AG10803 (cell line): ENCODE measurements at regions not wholly inside any gene's neighbourhood (a gene's known extent, or its start where the extent isn't known, plus 50 kb on each side); places are given as distances from the start of the nearest gene placed in this dataset.

Experiments
- DNase-seq: peaks from one replicate; pipeline ENCODE4 v3.0.0; 2010; ENCODE audit warnings: low read depth
- H3K4me3 ChIP-seq: 2 replicates; pipeline ENCODE4 v1.5.1; 2011; ENCODE audit warnings: mild to moderate bottlenecking, low read length, control low read depth
- TF ChIP-seq, protein P1 (sequence below): conservative IDR thresholded peaks from 2 replicates; pipeline ENCODE4 v1.5.1; 2011; ENCODE audit warnings: mild to moderate bottlenecking, low read length, control low read depth, inconsistent platforms

DNA sequence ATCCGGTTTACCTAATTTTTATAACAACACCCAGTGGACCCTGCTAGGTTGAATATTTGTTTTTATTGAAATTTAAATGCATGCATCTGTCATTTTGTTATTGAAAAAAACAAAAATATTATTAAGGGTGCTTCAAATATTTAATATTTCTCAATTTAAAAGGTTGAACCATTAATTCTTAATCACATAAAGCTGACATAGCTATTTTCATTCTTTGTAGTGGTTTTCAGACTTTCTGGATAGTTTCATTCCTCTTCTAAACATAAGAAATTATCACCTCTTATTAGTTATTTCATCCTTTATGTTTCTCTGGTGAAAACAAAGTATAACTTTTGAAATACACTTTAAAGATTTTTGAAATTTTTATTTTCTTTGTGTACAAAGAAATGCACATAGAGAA lies 369.9 kb upstream of the PLSCR5 start:
- DNase-seq, result no peak
- TF ChIP-seq, protein P1, sequence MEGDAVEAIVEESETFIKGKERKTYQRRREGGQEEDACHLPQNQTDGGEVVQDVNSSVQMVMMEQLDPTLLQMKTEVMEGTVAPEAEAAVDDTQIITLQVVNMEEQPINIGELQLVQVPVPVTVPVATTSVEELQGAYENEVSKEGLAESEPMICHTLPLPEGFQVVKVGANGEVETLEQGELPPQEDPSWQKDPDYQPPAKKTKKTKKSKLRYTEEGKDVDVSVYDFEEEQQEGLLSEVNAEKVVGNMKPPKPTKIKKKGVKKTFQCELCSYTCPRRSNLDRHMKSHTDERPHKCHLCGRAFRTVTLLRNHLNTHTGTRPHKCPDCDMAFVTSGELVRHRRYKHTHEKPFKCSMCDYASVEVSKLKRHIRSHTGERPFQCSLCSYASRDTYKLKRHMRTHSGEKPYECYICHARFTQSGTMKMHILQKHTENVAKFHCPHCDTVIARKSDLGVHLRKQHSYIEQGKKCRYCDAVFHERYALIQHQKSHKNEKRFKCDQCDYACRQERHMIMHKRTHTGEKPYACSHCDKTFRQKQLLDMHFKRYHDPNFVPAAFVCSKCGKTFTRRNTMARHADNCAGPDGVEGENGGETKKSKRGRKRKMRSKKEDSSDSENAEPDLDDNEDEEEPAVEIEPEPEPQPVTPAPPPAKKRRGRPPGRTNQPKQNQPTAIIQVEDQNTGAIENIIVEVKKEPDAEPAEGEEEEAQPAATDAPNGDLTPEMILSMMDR, result no peak
- no peak overlapping the region for H3K4me3 ChIP-seq

DNA sequence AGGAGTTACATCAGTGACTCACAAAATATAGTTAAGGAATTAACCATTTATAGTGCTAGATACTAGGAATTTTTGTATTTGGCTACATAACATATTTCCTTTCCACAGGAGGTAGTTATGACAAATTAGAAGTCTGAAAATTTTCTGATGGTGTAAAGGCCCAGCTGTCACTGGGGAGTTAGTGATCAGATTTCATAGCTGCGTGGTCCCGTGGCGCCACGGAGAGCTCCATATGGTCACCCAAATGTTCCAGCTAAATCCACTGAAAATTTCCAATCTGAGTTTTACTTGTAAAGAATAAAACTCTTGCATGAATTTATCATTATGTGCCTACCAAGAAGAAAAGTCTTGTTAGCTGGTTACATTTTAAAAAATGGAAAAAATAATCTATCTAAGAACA lies 368.9 kb upstream of the PLSCR5 start:
- TF ChIP-seq, protein P1, result no peak
- no peak for DNase-seq
- H3K4me3 ChIP-seq, result no peak overlapping the region

DNA sequence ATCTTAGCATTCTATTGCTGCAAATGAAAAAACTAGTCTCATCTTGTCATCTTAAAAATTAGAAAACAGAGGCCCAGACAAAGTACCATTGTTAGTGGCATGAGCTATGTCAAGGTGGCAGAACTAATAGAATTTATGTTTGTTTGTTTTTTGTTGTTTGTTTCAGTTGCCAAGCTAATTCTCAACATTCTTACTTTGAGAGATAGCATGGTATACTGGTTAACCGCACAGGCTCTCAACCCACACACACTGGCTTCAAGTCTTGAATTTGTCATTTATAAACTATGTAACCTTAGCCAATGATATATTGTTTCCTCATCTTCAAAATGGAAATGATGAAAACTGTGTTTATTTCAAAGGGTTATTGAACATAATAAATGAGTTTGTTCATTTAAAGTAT lies 367.6 kb upstream of the PLSCR5 start:
- TF ChIP-seq, protein P1, result no peak
- DNase-seq, result peak; percentile 90
- no peak overlapping the region for H3K4me3 ChIP-seq

DNA sequence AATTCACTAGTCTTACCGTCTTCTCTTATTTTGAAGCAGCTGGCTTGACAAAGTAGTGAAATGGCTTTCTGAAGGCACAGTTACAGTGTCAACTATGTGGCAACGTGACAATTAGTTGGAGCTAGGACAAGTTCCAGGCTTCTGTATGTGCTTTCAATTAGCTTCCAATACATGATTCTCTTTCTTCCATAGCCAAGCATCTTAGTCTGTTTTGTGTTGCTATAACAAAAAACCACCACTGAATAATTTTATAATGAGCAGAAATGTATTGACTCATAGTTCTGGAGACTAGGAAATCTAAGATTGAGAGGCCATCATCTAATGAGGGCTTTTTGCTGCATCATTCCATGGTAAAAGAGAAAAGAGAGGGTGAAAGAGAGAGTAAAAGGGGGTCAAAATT lies 365.1 kb upstream of the PLSCR5 start:
- TF ChIP-seq, protein P1, result no peak
- DNase-seq, result peak; percentile 97
- no peak overlapping the region for H3K4me3 ChIP-seq

DNA sequence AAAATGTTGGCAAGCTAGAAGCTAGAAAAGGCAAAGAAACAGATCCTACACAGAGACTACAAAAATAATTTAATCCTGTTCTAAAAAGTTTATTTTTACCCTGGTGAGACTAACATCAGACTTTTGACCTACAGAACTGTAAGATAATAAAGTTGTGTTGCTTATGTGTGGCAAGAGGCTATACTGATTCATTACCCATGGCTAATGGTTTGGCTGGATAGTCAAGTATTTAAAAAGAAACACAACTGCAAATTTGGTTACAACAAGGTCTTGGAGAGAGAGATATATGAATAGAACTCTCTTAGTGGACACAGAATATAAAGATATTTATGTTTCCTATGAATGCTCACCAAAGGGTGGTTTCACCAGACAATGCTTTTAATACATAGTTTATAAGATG lies 364.2 kb upstream of the PLSCR5 start:
- peak; percentile 83 for DNase-seq
- H3K4me3 ChIP-seq, result no peak overlapping the region
- TF ChIP-seq, protein P1, result no peak

DNA sequence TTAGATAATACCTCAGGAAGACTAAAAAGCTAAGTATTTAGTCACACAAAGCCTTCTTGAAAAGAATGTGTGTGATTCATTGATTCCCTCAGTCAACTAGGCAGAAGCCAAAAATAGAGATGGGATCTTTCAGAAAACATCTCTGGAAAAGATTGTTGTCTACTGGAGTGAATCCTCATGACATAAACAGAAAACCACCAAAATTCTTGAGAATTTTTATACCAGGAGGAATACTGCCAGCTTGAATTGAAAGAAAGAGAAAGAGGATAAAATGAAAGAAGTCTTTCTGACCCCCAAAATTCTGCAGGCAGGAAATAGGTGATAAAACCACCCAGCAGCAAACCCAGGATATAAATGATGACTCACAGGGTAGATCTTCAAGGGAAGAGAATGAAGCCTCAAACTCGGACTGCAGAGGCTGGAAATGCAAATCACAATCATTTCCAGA lies 363.1 kb upstream of the PLSCR5 start:
- DNase-seq, result peak; percentile 97
- no peak overlapping the region for H3K4me3 ChIP-seq
- TF ChIP-seq, protein P1, result no peak

DNA sequence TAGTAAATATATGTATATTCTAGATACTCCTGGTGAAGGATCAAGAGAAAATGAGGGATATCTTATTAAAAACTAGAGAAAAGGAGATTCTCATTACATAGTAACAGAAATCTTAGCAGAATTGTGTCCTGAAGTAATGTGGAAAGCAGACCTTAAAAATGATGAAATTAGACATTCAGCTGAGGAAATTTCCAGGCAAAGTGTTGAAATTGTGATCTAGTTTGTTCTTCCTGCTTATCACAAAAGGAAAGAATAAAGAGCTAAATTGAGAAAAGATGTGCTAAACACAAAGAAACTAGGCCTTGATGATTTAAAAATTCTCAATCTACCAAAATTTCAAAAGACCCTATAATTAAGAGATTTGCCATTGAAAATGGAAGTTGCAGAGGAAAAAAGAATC lies 362.6 kb upstream of the PLSCR5 start:
- no peak overlapping the region for H3K4me3 ChIP-seq
- TF ChIP-seq, protein P1, result no peak
- peak; percentile 72 for DNase-seq
